ENCODE measurements at regions not wholly inside any gene's neighbourhood (a gene's known extent, or its start where the extent isn't known, plus 50 kb on each side); places are given as distances from the start of the nearest gene placed in this dataset.
A peak's percentile ranks its signal among the peaks of the same experiment; 100 is the strongest.

GRCh38 chr7:53541475-53541874 is 506.0 kb downstream of the POM121L12 start:
- no peaks in the 10 kb centered on the region for H3K4me1 ChIP-seq (ENCODE audit: control insufficient read depth, insufficient read depth, low read length)
- H3K9me3 ChIP-seq (replicated peaks; ENCODE audit: control insufficient read depth, low read depth, low read length): no peaks in the 10 kb centered on the region
- no peaks in the 10 kb centered on the region for H3K27me3 ChIP-seq (ENCODE audit: control insufficient read depth, insufficient read depth, low read length)
- no peak overlapping the region for H3K27ac ChIP-seq (ENCODE audit: low read length)
- H3K36me3 ChIP-seq (ENCODE audit: control insufficient read depth, insufficient read depth, low read length): no peaks in the 10 kb centered on the region
- DNase-seq: peak; percentile 47
- WGBS (ENCODE audit: insufficient coverage): no CpG with 5 or more reads among the region's 2 CpGs
- H3K4me3 ChIP-seq (ENCODE audit: low read length): no peak overlapping the region

GRCh38 chr7:53542157-53542556 is 506.7 kb downstream of the POM121L12 start:
- Histone ChIP-seq H3K27ac (ENCODE audit: low read length) (no peak overlapping the region), H3K36me3 (ENCODE audit: control insufficient read depth, insufficient read depth, low read length) (no peaks in the 10 kb centered on the region), H3K4me3 (ENCODE audit: low read length) (no peak overlapping the region), H3K27me3 (ENCODE audit: control insufficient read depth, insufficient read depth, low read length) (no peaks in the 10 kb centered on the region), H3K4me1 (ENCODE audit: control insufficient read depth, insufficient read depth, low read length) (no peaks in the 10 kb centered on the region), H3K9me3 (replicated peaks; ENCODE audit: control insufficient read depth, low read depth, low read length) (no peaks in the 10 kb centered on the region)
- WGBS (ENCODE audit: insufficient coverage): no CpG with 5 or more reads among the region's 5 CpGs
- DNase-seq: peak; percentile 10
